GM03348 (cell line): ENCODE measurements at regions not wholly inside any gene's neighbourhood (a gene's known extent, or its start where the extent isn't known, plus 50 kb on each side); places are given as distances from the start of the nearest gene placed in this dataset.

Source experiments
- DNase-seq: peaks from one replicate; pipeline ENCODE4 v3.0.0; 2012; ENCODE audit warnings: low spot score

DNA sequence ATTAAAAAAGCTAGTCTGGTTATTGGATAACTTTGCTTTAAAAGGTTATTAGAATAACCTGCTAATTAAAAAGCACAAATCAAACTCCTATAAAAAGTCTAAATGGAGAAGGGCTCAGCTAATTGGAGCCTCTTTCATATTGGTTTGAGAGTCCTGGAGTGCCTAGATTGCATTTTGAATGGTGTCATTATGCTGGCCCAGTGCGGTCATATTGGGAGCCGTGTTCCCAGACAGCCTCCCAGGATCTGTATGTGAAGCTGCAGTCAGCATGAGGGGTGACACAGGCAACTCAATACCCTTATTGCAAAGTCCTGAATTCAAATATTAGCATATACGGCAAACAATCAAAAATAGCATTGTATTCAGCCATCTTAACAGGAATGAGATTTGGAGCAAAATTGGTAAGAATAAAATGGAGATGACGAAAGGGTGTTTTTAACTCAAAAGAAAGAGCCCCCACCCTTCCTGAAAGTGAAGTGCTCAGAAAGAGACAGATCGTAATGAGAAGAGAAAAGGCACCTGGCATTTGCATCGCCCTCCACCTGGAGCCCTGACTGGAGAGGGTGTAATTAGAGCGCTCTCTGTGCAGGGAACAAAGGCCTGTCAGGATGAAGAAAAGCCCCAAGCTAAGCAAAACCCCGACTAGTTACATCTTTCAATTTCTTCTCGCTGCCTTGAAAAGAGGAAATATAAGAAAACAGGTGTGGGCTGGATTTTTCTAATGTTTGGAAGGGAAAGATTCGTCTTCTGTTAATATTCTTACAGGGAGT lies 621.0 kb upstream of the ADAMTS16 start:
- no peak for DNase-seq

DNA sequence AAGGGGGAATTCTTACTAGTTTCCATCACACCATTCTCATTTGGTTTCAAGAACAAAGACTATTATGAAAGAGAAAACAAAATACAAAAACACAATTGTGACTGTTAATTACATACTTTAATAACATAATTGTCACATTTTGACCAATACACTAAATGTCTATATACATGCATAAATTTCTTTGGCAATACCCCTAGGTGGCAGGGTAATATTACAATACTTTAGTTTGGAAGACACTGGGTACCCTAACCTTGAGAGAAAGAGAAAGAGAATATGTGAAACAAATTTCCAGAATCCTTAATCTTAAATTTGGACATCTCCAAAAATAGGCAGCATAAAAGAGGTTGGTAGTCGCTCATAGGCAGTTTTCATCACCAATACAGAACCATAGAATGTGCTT lies 619.6 kb upstream of the ADAMTS16 start:
- DNase-seq: no peak

DNA sequence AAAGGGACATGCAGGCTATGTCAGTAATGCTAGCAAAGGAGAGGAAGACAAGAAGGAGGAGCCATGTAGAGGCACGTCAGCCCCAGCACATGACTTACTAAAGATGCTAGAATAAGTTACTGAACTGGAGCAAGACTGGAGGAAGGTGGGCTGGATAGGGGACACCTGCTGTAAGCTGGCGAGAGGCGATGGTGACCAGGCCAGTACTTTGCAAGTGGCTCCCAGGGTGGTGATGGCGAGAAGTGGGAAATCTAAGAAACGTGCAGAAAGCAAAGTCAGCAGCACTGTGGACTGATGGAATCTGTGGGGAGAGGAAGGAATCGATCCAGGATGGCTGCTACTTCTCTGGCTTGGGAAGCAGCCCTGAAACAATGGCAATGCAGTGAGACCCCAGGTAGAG lies 617.1 kb upstream of the ADAMTS16 start:
- DNase-seq: no peak

DNA sequence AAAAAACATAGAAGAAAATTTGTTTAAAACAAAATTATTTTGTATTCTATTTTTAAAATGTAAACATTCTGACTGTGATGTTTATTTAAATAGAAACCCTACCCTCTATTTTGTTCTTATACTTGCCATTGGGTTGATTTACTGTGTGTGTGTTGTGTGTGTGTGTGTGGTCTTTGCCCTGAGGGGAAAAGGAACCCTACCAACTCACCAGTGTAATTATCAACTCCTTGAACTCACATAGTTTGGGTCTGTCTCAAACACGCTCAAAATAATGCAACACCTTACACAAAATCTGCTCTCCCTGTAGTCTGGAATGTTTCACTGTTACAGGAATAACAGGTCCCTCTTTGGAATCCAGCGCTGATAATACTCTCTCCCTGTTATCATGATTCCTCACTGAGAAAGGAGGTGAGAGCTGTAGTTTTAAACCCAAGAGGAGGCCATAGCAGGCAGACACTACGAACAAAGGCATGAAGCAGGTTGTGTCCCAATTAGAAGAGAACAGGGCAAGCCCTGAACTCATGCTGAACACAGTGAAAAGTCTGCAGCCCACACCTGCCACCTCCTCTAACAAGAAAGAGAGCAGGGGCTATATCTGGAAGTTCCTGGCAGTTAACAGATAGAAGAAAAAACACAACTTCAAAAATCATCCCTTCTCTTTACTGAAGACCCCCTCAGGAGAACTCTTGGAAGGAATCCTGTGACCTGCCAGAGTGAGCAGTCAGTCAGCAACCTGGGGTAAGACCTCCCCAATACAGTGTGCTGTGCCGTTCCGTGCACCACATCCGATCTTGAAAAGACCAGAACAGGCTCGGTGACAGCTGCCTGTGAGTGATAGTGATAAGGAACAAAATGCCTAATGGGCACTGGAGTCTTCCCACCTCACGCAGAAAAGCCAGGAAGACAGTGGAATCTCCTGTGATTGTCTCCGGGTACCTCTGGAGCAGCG lies 608.1 kb upstream of the ADAMTS16 start:
- DNase-seq: no peak

DNA sequence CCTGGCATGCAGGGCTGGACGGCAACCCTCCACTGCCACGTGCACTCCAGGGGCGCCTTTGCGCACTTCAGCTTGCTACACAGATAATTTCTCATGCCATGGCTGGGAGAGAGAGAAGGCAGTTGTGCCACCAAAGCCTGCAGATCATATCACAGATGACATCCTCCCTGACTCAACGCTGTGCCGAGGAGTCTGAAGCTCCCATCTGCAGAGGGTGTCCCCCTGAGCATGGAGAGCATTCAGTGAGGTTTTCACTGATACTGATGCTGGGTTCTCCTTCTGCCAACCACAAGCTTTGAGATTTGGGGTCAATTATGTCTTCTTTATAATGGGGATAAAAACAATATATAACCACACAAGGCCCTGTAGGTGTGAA lies 607.4 kb upstream of the ADAMTS16 start:
- DNase-seq: no peak

DNA sequence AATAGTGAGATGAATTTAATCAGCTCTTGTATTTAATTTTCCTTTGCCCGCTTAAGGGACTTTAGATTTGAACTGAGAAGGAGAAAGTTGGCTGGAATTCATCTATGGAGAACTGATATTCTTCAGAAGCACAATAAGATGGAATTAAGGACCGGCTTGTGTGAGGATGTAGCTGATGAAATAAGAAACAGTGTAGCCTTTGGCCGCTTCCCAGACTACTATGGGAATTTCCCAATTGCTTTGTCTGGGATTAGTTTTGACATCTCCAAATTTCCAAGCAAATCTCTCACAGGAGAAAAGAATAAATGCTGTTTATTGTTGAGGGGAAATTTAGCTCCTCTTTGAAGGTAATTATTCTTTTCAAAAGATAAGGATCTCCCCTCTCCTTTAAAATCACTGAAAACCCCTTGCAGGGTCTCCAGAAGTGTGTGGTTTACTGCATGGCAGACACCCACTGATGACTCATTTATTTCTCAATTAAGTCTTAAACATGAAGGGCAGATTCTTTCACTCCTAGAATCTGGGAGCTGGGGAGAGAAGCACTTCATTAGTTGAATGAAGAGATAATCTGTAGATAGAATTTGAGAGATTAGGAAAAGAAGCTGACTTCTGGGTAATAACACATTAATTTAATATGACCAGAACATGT lies 606.5 kb upstream of the ADAMTS16 start:
- no peak for DNase-seq

DNA sequence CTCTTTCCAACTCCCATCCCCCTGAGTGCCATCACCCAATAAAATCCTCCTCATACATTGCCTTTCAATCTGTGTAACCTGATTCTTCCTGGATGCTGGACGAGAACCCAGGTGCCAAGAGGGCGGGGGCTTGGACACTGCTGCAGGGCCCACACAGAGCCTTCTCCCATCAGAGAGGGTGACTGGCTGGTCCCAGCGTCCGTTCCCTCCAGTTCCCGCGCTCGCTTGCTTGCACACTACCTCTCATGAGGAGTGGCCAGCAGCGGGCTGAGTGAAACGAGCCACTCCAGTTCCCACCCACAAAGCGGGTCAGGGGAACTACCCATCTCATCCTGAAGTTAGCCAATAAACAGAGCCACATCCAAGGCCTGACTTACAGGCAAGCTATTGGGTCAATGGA lies 602.6 kb upstream of the ADAMTS16 start:
- no peak for DNase-seq

DNA sequence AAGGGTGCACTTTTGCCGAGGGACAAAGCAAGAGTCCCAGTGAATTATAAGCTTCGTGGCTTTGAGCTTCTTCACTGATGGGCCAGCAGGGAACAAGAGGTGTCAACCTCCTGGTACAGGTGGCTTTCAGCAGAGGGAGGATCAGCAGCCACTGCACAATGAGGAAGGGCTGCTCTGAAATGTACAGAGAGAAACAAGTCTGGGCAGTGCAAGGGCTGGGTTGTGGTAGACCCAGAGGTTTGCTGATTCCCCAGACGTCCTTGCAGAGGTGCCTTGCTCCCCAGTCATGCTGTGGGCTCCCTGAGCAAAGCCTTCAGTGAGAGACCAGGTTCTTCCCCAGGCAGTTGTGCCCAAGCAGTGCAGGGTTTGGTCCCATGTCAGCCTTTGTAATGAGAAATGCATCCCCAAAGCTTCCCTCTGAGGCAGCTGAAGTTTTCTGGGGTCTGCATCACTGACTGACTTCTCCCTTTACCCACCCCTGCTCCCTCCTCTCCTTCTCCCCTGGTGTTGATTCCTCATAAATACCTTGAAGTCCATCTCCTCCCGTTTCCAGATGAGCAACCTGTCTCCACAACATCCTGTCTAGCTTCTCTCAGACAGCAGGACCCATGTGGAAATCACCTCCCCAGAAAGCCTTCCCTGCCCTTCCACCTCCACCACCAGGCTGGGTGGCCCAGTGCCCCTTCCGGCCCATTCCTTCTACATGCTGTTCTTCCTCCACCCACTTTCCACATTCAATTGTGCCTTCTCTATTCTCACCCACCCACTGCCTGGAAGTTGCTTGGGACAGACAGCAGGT lies 599.6 kb upstream of the ADAMTS16 start:
- no peak for DNase-seq

DNA sequence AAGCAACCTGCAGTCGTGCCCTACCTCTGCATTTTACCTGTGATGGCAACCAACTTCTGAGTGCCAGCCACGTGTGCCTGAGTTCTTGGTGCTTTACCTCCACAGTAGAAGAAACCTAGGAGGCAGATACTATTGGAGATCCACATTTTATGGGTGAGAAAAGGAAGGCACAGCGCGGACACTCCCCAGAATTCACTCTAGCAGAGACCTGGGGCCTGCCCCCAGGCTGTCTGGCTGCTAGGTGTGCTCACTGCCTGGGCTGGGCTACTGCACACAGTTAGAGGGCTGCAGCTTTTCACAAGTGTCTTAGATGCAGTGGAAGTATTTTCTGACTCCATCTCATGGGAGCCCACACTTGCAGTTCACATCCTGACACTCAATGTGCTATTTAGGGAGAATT lies 598.8 kb upstream of the ADAMTS16 start:
- DNase-seq: no peak

DNA sequence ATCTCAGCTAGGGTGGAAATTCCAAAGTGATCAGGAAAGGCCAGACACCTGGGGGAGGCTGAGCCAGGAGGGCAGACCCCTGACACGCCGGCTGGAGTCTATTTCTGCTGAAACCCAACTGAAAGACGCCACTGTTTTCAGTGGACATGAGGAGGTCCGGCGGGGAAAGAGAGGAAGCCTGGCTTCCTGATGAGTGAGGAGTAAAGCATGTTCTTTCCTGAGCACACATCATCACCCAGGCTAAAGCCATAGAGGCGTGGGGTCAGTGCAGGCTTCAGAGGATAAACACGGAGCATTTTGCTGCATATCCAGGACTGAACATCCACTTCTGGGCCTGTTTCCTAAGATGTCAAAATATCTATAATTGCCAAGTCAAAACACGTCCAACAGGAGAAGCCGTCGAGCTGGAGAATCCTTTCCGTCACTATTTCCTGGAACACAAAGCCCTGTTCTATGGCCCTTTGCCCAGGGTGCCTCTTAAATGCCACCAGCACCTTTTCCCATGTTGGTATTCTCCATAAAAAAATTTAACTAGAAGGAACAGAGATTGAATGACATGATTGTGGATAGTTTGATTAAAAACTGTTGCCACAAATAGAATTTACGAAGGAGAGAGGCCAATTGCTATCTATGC lies 597.9 kb upstream of the ADAMTS16 start:
- no peak for DNase-seq

DNA sequence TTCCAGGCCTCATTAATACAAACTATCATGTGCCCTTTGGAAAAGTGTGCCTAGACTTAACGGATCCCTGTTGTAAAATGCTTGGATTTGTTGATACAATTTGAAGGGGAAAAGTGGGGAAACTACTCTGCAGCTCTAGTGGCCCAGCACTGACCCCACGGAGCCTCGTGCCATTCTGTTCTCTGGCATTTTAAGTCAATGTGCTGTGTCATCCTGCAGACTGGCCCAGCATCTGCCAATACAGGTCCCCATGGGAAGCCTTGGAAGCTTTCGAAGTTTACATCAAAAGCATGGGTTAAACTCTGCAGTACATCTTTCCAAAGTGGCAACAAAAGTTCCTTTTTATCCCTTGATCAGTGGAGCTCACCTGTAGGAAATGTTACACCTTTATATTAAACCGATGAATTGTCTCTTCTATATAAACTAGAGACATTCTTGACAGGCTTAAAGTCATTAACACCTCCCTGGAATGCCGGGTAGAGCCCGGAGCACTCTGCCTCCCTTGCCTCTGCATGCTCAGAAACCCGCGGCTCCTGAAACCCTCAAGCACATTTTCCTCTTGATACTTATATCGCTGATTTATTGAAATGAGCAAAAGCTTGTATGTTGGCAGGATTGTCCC lies 596.0 kb upstream of the ADAMTS16 start:
- DNase-seq: no peak

DNA sequence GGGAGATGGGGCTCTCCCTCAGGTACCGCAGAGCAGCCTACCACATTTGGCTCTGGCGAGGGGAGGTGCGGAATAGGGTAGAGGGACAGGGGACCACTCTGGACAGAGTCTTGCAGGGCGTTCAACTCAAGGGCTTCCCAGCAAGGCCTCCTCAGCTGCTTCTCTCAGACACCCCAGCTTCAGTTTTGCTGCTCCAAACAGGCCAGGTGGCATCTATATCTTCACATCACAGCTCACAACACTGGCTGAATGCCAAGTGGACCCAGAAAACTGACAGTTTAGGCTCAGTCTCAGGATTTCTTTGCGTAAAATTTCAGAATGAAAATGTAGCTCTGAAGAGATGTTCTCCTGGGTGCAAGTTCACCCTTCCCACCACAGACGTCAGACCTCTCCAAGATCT lies 592.6 kb upstream of the ADAMTS16 start:
- DNase-seq: no peak

DNA sequence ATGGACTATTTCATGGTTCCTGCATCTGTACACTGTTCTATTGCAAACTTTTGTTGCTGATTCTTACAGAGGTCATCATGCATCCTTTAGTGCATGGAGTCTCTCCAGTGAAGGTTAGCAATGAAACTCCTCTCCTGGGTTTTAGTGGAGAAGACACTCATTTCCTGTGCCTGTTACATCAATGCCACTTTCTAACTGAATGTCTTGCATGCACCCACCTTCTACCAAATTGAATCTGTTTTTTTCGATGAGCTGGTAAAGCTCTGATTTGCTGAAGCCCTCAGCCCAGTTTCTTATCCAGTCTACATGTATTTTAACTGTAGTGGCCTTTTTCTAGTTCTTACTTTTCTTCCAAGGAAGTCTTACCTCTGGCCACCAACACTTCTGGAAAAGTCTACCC lies 591.8 kb upstream of the ADAMTS16 start:
- no peak for DNase-seq

DNA sequence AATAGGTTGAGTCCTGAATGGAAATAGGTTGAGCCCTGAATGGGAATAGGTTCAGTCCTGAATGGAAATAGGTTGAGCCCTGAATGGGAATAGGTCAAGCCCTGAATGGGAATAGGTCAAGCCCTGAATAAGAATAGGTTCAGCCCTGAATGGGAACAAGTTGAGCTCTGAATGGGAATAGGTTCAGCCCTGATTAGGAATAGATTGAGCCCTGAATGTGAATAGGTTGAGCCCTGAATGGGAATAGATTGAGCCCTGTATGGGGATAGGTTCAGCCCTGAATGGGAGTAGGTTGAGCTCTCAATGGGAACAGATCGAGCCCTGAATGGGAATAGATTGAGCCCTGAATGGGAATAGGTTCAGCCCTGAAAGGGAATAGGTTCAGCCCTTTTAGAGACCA lies 590.8 kb upstream of the ADAMTS16 start:
- no peak for DNase-seq

DNA sequence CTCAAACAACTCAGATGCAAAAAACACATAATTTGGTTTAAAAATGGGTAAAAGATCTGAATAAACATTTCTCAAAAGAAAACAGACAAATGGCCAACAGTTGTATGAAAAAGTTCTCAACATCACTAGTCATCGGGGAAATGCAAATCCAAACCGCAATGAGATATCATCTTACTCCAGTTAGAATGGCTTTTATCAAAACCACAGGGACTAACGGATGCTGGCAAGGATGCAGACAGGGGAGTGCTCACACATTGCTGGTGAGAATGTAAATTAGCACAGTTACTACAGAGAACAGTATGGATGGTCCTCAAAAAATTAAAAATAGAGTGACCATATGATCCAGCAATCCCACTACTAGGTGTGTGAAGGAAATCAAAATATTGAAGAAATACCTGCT lies 589.1 kb upstream of the ADAMTS16 start:
- no peak for DNase-seq

DNA sequence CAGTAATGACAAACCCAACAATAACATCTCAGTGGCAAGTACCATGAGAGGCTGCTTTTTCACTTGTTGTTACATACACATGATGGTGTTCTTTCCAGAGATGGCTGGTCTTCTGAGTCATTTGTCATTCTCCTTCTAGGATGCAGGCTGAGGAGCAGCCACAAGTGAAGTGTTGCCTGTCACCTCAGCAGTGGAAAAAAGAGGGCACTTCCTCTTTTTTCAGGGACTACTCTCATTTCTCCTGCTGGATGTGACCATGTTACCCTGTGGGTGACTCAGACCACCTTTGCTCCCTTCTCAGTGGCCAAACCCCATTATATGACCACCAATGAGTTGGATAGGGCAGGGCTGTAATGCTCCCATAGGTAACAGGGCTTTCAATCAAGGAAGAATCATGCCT lies 587.0 kb upstream of the ADAMTS16 start:
- no peak for DNase-seq

DNA sequence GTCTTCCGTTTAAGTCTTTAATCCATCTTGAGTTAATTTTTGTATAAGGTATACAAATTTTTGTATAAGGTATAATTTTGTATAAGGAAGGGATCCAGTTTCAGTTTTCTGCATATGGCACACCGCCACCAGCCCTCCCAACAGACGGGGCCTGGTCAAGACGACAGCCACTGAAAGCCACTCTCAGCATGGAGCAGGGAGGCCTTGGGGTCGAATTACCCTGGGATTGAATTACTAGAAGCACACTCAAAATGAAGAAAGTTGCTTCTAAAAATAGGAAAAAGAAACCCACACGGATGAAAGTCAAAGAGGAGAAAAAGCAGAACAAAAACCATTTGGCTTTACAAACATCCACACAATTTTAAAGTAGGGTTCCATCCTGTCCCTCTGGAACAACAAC lies 586.2 kb upstream of the ADAMTS16 start:
- DNase-seq: no peak

DNA sequence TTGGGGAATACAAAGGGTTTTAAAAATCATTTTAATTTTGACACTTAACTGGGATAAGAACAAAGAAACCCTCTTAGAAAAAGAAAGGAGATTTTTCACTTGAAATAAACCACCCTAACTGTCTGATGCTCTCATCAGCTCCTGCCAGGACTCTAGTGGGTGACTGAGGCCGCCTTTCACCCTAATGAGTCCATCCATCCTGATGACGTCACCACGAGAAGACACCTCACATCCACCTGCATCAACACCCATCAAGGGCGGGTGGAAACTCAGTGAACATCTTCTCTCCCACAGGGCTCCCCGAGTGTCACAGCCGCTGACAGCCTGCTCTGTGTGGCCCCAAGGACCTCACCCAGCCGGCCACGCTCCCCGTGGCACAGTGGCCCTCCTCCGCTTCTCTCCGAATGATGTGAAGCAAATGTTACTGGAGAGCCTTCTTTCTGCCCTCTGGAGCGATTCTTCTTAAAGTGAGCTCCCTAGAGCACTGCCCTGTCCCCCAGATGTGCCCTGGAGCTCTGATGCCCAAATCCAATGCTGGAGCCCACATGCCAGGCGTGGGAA lies 584.3 kb upstream of the ADAMTS16 start:
- DNase-seq: no peak

DNA sequence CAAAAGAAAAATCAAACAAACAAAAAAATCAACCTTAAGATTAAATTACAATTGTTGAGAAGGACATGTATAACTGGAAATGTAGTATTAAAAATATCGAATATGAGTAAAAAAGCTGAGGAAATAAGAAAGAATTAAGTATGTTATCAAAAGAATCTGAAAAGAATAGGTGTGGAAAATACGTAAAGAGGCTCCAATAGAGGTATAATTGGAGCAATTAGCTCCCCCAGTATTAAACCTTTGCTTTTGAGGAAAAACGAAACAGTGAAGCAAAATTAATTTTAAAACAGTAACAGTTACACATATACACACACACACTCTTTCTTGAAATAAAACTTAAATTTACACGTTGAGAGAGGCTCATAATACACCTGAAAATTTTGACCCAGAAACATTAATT lies 578.7 kb upstream of the ADAMTS16 start:
- DNase-seq: no peak

DNA sequence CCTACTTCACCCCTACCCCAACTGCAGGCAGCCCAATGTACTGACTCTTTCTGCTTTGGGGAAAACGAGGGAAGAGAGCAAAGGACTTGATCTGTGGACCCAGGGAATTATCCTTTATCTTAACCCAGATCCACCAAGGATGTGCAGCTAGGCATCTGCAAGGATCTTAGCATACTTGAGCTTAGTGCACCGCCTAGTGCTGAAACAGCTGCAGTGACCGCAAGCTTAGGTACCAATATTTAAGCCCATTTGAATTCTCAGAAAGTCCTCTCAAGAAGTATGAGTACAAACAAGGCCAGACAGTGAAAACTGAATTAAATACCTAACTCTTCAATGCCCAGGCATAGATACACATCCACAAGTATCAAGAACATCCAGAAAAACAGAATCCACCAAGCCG lies 576.7 kb upstream of the ADAMTS16 start:
- no peak for DNase-seq
